ENCODE measurements at regions not wholly inside any gene's neighbourhood (a gene's known extent, or its start where the extent isn't known, plus 50 kb on each side); places are given as distances from the start of the nearest gene placed in this dataset.
A peak's percentile ranks its signal among the peaks of the same experiment; 100 is the strongest.

DNA sequence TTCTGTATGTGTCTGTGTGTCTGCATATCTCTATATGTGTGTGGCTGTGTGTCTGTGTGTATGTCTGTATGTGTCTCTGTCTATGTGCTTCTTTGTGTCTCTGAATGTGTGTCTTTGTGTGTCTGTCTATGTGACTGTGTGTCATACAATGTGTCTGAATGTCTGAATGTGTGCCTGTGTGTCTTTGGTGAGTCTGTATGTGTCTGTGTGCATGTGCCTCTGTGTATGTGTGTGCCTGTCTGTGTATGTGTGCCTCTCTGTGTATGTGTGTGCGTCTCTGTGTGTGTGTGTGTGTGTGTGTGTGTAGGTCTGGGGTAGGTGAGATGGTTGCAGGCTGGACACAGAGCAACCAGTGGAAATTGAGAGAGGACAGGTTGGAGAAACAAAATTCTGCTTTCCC is 435.3 kb downstream of the ARHGEF28 start:
- DNase-seq (ENCODE audit: low read depth), result no peak

DNA sequence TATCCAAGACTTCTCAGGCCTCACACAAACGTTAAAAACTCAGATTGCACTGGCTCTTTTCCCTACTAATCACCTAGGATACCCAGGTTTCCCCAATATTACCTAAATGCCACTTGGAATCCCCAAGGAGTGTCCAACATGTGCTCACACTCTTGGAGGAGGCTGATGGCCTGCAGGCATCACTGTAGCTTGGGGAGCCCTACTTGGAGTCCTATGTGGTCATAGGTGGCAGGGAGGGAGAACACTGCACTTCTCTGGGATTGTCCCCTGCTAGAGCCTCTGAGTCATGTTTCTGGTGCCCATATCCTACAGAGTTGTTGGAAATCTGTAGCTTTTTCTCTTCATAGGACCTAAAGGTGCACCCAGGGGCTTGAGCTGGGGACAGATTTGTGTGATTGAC is 433.7 kb downstream of the ARHGEF28 start:
- DNase-seq (ENCODE audit: low read depth), result no peak

DNA sequence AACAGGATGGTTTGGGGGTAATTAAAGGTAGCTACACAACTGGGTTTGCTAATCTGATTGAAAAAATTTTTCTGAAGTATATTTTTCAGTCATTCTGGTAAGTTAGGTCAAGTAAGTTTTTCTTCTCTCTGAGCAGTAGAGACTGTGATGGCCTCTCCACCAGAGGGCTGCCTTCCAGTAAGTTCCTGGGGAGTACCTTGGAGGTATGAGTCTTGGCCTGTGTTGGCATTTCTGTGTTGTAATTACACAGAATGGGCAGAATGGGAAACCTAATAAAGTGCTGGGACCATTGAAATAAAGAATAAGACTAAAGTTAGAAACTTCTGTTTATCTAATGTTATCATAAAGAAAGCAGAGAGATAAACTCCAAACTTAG is 430.8 kb downstream of the ARHGEF28 start:
- peak; percentile 73 for DNase-seq (ENCODE audit: low read depth)

DNA sequence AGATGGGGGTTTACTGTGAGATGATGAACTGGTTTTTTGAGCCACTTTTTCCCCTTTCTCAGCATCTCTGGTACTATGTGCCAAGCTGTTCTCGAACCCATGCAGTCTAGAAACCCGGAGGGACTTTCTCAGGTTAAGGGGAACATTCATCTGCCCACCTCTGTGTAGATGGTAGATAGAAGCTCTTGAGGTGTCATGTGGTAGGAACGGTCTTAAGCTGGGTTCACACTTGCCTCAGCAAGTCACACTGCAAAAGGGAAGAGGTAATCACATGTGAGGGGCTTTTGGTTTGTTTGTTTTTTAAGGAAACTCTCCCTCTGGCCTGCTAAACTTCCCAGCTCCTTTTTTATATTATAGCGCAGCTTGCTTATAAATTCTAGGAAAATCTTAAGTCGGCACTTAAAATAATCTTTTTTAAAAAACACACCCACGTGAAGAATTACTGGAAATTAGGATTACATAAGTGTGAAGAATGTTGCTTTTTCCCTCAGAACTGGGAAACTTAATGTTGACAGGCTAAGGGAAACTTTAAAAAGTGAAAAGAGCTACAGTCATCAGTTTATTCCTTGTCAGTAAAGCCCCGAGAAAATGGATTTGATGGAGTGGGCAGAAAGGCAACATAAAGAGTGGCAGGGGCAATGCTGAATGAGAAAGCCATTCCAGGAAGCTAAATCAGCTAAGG is 430.3 kb downstream of the ARHGEF28 start:
- DNase-seq (ENCODE audit: low read depth), result no peak

DNA sequence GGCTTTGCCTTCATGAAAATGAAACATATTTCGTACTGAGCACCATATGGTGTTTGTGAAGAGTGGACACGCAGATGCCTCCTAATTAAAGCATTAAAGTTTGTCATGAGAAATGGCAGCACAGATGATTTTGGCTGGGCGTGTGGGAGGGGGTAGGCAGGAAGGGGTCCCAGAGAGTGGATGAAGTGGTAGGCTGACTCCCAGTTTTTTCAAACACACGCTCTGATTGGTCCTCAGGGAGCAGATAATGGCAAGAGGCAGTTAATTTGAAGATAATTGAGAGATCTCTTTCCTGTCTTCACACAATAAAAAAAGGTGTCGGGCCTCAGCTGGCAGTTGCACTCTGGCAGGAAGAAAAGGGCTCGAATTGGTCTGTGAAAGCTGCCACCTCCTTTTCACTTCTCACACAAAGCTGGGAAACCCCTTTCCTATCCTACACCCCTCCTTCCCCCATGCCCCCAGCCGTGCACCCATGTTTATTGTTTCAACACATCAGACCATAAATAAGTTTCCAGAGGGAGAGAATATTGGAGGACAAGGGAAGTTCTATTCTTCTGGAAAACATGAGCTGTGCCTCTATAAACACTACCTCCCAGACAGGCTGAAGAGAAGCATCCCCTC is 429.6 kb downstream of the ARHGEF28 start:
- DNase-seq (ENCODE audit: low read depth), result no peak

DNA sequence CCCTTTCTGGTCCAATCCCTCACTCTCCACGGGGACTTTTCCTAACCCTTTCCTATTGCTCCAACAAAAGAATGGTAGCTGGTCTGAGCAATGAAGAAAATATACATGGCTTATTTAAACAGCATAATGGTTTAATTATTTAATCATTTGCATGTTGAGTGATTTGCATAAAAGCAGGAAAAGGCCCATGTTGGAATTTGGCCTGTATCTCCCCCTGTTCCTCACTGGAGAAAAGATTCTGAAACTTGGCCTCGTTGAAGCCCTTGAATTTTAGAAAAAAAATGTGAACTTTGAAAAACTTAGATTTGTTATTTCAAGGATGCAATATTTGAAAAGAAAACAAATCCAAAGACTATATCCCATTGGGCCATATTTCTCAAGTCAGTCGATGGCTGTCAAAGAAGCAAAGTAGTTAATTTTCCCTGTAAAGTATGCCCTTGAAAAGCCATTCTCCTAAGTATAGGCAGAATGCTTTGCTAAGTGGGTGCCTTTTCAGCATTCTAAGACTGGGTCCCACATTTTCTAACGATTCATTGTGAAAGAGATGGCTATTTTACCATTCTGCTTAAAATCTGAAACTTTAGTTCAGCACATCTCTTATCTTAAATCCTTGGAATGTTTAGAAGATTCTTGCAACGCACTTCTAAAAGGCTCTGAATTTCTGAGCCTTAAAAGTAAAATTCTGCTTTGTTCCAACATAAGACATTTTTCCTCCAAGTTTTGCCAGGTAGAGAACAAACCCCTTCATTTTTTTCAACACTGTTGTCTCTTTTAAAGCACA is 428.8 kb downstream of the ARHGEF28 start:
- no peak for DNase-seq (ENCODE audit: low read depth)

DNA sequence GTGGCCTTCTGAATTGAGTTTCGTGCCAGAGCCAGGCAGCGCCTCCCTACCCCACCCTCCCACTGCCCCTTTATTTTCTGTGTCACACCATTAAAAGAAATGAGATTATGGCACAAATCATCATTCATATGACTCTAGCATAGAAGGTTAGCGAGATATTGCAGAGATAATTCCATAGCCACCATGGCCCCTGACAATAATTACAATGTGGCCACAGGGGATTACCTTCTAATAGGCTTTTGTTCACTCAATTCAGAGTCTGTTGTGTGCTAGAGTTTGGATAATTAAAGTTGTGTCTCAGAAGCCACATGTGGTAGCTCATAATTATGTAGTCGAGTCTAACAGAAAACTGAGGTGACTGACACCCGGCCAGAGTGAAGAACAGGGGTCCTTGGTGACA is 428.1 kb downstream of the ARHGEF28 start:
- DNase-seq (ENCODE audit: low read depth), result no peak

DNA sequence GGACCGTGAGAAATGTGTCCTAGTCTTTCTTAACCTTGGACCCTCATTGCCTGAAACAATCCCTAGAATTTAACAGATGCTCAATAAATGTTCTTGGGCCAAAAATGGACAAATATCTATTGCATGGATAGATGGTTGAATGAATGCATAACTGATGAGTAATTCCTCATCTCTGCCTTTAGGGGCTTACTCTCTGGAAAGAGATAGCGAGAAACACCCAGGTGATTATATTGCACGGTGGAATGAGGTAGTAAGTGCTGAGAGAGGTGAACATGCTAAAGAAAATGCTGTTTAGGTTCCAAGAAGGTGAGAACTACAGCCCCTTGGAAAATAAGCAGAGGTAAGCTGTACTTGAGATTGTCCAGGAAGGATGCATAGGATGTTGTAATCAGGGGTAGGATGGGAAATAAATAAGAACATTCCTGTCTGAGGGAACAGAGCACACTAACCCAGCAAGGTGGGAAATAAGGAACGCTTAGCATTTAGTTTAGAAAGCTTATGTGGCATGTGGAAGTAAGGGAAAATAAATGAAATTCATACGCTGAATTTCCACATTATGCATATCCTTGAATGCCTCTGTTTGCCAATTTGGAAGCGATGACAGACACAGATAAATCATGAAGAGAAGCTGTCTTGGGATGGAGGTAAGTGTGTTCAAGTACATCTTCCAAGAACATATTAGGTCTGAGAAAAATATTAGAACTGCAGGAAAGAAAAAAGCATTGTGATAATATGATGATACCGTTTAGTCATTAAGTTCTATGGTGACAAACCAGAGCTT is 426.6 kb downstream of the ARHGEF28 start:
- no peak for DNase-seq (ENCODE audit: low read depth)

DNA sequence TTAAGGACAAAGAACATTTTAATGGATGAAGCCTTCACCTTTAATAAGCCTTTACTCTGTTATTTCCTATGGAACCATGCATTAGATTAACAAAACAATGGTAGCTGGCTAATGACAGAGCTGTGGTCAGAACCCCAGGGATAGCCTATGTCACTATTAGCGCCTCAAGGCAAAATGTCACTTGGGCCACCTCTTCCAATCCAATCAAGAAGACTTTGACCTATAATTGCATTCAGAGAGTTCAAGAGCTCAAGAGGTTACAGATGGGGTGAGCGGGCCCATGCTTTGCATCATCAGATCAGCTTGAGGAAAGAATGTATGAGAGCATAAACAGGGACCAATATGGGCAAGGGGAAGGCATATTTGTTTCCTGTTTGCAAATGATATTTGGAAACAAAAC is 425.1 kb downstream of the ARHGEF28 start:
- no peak for DNase-seq (ENCODE audit: low read depth)

DNA sequence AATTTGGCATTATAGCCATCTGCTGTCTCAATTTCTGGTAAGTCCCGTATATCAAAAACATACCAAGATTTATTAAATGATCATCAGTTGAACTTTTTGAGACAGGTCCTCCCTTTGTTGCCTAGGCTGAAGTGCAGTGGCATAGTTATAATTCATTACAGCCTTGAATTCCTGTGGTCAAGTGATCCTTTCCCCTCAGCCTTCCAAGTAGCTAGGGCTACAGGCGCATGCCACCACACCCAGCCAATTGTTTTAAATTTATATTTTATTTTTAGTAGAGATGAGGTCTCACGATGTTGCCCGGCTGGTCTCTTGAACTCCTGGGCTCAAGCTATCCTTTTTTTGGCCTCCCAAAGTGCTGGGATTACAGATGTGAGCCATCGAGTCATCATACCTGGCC is 418.9 kb downstream of the ARHGEF28 start:
- no peak for DNase-seq (ENCODE audit: low read depth)

DNA sequence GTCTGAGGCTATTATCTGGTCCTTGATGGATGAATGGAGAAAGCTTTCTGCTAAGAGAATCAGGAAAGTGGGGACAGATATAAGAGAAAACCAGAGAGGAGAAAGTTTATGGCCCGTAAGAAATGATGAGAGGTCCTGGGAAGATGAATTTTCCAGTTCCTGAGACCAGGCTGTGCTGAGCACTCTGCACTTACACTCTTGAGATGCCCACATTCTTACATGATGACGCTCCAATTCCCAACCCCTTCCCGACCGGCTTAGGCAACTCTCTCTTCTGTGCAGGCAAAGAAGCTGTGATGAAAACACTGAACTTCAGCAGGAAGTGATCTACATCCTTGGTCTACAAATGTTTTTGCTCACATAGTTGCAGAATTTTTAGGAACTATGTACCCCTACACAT is 417.0 kb downstream of the ARHGEF28 start:
- DNase-seq (ENCODE audit: low read depth), result peak; percentile 52

DNA sequence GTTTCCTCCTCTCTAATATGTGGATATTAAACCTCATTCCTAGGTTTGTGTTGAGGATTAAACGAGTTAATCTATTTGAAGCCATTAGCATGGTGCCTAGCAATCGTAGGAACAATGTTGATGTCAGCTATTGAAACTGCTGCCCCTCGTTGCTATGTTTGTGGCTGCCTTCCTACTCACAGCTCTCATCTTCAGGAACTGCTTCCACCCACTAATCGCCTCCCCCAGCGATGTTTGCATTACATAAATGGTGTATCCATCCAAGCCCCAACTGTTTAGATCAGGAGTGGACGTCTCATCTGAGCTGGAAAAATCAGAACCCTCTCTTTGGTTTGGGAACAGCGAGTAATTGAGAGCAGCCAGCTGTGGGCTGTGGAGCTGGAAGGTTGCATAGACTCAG is 416.6 kb downstream of the ARHGEF28 start:
- DNase-seq (ENCODE audit: low read depth), result no peak

DNA sequence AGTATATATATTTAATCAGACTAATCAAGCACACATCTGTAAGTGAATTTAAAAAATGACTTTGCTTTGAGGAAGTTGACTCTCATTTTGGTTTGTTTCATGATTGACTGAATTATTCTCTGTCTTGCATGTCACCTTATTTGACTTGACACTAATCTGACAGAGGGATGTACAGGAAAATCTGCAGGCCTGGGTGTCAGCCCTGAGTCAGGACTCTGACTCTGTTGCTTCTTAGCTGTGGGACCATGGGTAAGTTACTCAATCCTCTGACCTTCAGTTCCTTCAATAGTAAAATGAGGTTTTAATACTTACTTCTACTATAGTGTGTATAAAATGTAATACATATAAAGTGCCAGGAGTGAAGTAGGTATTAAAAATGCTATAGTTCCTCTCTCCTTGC is 415.9 kb downstream of the ARHGEF28 start:
- DNase-seq (ENCODE audit: low read depth), result no peak

DNA sequence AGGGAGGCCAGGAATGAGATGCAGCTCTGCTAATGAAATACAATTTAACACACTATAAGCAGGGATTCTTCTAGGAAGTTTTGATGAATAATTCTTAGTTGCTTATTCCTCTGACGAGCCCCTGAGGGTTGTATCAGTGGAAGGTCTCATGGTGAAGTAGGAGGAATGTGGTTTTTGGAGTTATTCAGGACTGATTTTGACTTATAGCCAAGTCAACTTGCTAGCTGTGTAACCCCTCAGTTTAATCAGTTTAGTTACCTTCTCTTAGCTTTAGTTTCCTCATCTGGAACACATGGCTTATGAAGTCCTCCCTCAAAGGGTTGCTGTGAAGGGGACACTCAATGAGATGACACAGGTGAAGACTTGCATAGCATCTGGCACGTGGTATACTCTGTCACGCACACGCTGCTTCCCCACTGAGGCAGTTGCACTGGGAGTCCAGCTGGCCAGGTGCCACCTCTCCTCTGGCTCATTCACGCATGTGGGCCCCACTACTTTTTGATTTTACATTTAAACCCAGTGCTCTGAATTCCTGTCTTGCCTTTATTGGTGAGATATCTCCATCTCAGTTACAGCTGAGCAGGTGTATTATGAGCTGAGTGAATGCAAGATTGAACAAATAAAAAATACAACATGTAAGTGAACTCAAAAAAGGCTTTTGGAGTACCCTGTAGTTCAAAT is 415.0 kb downstream of the ARHGEF28 start:
- no peak for DNase-seq (ENCODE audit: low read depth)

DNA sequence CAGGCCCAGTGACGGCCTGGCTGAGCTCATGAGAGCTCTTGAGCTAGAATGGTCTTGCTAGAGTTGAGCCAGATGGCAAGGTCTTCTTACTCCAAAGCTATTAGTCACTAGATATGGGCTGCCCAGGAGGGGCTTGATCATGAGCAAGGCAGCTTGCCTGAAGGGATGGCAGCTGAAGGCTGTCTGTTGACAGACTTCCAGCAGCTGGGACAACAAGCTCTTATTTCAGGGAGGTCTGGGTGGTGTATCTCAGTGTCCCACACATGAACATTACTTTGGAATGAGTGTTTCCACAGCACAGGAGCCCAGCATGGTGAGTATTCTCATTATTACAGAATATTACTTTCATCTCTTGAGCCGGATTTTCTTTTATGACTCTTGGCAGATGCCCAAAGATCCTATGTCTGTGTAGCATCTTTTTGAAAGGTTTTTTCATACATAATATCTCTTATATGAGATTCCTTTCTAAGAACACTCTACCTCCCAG is 414.1 kb downstream of the ARHGEF28 start:
- DNase-seq (ENCODE audit: low read depth), result no peak

DNA sequence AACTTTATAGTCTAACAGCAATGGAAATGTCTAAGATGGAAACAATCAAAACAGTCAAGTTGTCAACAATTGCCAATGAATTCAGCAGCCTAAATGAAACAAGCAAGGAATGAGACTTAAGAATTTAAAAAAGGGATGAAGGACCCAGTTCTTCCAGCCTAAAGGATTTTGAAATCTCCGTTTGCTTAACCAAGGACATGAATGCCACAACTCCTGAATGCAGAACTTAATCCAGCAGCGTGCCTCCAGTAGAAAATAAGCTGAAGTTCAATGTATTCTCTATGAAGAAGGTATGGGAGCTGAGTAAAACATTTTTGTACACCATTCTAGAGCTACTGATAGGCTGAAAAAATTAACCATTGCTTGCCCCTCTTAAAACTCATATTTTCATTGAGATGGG is 411.3 kb downstream of the ARHGEF28 start:
- no peak for DNase-seq (ENCODE audit: low read depth)

DNA sequence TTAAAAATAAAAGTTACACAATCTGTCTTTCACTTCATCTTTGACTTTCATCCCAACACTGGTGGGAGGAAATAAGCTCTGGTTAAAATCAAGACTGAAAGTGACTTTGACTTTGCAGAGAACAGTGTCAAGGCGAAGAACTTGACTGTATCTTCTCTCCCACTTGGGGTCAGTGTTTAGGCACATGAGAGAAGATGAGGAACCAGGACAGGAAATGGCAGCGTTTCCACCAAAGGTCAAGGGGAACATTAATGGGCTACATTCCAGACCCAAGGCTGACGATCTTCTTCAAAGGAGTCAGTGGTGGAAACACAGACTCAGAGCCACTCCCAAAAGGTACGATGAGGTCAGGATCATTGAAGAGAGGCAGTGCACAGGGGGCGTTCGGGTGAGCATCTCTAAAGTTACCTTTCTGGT is 409.5 kb downstream of the ARHGEF28 start:
- peak; percentile 45 for DNase-seq (ENCODE audit: low read depth)

DNA sequence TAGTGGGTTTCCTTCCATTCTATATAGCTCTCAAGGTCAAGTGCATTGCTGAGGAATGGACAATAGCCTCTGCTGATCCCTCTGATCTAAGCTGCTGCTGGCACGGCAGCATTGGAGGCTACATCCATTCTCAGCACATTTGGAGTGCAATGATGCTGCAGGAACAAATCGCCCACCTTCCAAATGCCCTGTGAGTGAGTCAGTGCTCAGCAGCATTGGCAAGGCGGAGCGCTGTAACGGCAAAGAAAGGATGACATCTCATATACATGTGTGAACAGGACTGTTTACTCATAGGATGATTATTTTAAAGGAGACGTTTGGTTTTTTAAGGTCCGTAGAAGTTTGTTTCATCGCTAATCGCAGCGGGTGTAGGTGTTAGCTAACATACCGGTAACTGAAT is 408.7 kb downstream of the ARHGEF28 start:
- DNase-seq (ENCODE audit: low read depth), result peak; percentile 70

DNA sequence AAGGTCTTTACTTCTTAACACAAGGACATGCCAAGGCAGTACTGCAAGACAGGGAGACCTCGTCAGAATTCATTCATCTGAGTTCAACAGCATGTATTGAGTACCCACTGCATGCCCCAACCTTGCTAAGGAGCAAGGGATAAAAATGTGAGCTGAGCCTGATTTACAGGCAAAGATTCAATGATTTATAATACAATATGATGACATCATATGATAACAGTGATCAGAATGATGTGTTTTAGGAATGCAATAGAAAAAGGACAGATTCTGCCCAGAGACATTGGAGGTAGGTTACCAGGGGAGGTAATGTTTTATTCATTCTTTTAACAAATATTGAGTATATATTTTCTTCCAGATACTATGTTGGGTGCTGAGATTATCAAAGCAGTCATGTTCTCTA is 406.6 kb downstream of the ARHGEF28 start:
- no peak for DNase-seq (ENCODE audit: low read depth)

DNA sequence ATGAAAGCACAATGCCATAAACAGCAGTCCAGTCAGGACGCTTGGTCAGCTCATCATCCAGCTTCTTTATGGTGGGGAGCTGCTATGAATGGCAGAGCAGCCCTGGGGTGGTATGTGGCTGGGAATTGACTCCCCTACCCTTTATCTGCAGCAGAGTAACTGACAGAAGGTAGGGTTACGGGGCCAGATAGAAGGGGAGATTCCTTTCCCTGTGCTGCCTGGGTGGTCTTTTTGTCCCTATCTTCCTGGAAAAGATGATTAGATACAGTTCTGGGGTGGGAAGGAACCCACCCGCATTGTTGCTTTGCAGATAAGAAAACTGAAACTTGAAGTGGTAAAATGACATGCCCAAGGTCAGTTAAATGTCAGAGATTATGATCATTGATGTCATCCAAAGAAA is 405.5 kb downstream of the ARHGEF28 start:
- no peak for DNase-seq (ENCODE audit: low read depth)

DNA sequence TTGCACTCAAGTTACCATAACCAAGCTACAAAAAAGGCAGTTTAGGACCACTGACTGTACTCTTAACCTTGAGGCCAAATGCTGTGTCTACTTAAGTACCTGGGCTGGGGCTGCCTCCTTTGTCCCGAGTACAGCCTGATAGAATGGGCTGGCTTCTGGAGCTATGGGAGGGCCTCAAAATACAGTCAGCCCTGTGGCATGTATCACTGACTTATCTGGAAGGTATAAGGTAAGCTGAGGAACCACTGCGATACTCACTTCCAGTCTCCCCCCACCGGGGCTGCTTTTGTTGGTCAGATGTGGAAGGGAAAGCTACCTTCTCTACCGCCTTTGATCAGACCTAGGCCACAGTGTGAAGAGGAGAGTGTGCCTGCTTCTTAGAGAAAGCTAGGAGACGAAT is 404.8 kb downstream of the ARHGEF28 start:
- DNase-seq (ENCODE audit: low read depth), result no peak

DNA sequence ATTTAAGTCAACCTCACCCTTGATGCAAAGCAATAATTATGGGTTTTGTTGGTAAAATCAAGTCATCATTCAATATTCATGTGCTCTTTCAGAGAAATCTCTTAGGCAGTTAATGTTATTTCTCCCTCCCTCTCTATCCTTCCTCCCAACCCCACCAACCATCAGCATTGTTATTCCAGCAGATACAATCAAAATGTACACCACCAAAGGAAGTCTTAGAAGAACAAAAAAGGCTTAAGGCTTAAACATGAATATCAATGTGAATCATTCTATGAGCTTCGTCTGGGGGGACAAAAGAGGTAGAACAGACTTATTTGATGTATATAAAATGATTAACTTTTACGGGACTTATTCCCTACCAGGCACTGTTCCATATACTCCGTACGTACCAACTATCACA is 404.4 kb downstream of the ARHGEF28 start:
- DNase-seq (ENCODE audit: low read depth), result no peak
